ENCODE measurements at regions not wholly inside any gene's neighbourhood (a gene's known extent, or its start where the extent isn't known, plus 50 kb on each side); places are given as distances from the start of the nearest gene placed in this dataset.

- TF ChIP-seq CTCF (optimal IDR thresholded peaks at IDR 0.05 in 1 of 3, IDR thresholded peaks at IDR 0.05 in 1 of 3, conservative IDR thresholded peaks at IDR 0.05 in 1 of 3; ENCODE audit: extremely low read depth in 1 of 3, insufficient read depth in 2 of 3, low read length in 3 of 3) (no peak), EZH2 (IDR thresholded peaks at IDR 0.05; ENCODE audit: low read length) (no peak)
Measured at GRCh38 chr2:6067089-6067488, 374.9 kb downstream of the SOX11 start.
